GM18508 (cell line): ENCODE measurements at regions not wholly inside any gene's neighbourhood (a gene's known extent, or its start where the extent isn't known, plus 50 kb on each side); places are given as distances from the start of the nearest gene placed in this dataset.

Source experiments
- ATAC-seq: cut with Tn5 transposase; IDR thresholded peaks from one replicate; pipeline ENCODE4 v1.9.1; 2021; ENCODE audit warnings: moderate number of reproducible peaks; ENCODE audit not compliant: insufficient read depth, unreplicated experiment

GRCh38 chr18:25962919-25963318 is 127.5 kb downstream of the SS18 start:
- no peak for ATAC-seq

- ATAC-seq: no peak
Measured at GRCh38 chr18:25962176-25962575, 128.2 kb downstream of the SS18 start.

GRCh38 chr18:25957017-25957416 is 133.4 kb downstream of the SS18 start:
- no peak for ATAC-seq

GRCh38 chr18:25953111-25953510 is 137.3 kb downstream of the SS18 start:
- ATAC-seq: no peak

- ATAC-seq: no peak
Measured at GRCh38 chr18:25950321-25950720, 140.1 kb downstream of the SS18 start.

GRCh38 chr18:25946540-25946939 is 143.9 kb downstream of the SS18 start:
- no peak for ATAC-seq

GRCh38 chr18:25935356-25935755 is 155.1 kb downstream of the SS18 start:
- no peak for ATAC-seq

- ATAC-seq: no peak
Measured at GRCh38 chr18:25931126-25931525, 159.3 kb downstream of the SS18 start.

GRCh38 chr18:25929787-25930186 is 160.6 kb downstream of the SS18 start:
- ATAC-seq: no peak

- ATAC-seq: no peak
Measured at GRCh38 chr18:25927830-25928229, 162.6 kb downstream of the SS18 start.

GRCh38 chr18:25923193-25923592 is 167.2 kb downstream of the SS18 start:
- no peak for ATAC-seq

- ATAC-seq: no peak
Measured at GRCh38 chr18:25921677-25922421, 168.6 kb downstream of the SS18 start.

GRCh38 chr18:25915907-25916306 is 174.5 kb downstream of the SS18 start:
- ATAC-seq: no peak

GRCh38 chr18:25898965-25899364 is 191.4 kb downstream of the SS18 start:
- ATAC-seq: no peak

- ATAC-seq: no peak
Measured at GRCh38 chr18:25896956-25897355, 193.5 kb downstream of the SS18 start.

GRCh38 chr18:25896178-25896780 is 194.1 kb downstream of the SS18 start:
- peak; percentile 52 for ATAC-seq

- no peak for ATAC-seq
Measured at GRCh38 chr18:25895518-25895917, 194.9 kb downstream of the SS18 start.

- ATAC-seq: no peak
Measured at GRCh38 chr18:25886283-25886682, 204.1 kb downstream of the SS18 start.

- ATAC-seq: no peak
Measured at GRCh38 chr18:25883091-25883490, 207.3 kb downstream of the SS18 start.

GRCh38 chr18:25881149-25881548 is 209.3 kb downstream of the SS18 start:
- no peak for ATAC-seq

GRCh38 chr18:25880441-25880840 is 210.0 kb downstream of the SS18 start:
- no peak for ATAC-seq

GRCh38 chr18:25876330-25876948 is 214.0 kb downstream of the SS18 start:
- ATAC-seq: no peak
